OCI-LY1 (cell line): ENCODE measurements at regions not wholly inside any gene's neighbourhood (a gene's known extent, or its start where the extent isn't known, plus 50 kb on each side); places are given as distances from the start of the nearest gene placed in this dataset.

Experiments
- CTCF ChIP-seq: fragments of 200-600 bp; sonication (generic), shearing (Covaris generic); IDR thresholded peaks from 2 replicates; pipeline ENCODE4 v1.5.1; 2017; ENCODE audit warnings: mild to moderate bottlenecking, antibody characterized with exemption, low read length, moderate library complexity, mixed read lengths
- EZH2 ChIP-seq: fragments of 200-600 bp; sonication (generic), shearing (Covaris generic); IDR thresholded peaks from 2 replicates; pipeline ENCODE4 v1.8.0; 2017; ENCODE audit warnings: borderline replicate concordance, mixed run types, mild to moderate bottlenecking, antibody characterized with exemption, low read length, moderate library complexity, mixed read lengths

GRCh38 chr2:121058852-121059558 lies 226.0 kb downstream of the TFCP2L1 start:
- TF ChIP-seq CTCF = no peak
- no peak for TF ChIP-seq EZH2
